GM19455 (cell line): ENCODE measurements at regions not wholly inside any gene's neighbourhood (a gene's known extent, or its start where the extent isn't known, plus 50 kb on each side); places are given as distances from the start of the nearest gene placed in this dataset.
"Not testable (repeated sequence)": the region's sequence is repeated elsewhere in the genome, so short reads cannot be mapped to it uniquely, and the experiment has no call there.

Experiments
- ATAC-seq: cut with Tn5 transposase; IDR thresholded peaks from one replicate; pipeline ENCODE4 v1.9.1; 2021; ENCODE audit not compliant: unreplicated experiment

DNA sequence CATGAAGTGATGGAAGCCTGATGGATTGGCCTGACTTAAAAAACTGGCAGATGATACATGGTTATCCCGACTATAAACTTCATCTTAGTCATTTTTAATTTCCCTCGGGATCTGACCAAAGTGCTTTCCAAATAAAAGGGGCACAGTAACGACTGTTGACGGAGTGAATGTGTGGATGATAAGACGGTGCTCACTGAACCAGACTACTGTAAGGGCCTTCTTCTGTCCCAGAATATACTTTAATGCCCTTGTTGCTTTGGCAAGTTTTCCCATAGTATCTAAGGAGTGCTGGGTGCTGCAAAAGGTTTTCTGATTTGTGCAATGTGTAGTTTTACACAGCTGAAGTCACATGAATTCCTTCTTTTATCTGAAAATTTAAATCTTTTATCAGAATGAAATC, 373.5 kb downstream of the DSEL start:
- ATAC-seq, result no peak

DNA sequence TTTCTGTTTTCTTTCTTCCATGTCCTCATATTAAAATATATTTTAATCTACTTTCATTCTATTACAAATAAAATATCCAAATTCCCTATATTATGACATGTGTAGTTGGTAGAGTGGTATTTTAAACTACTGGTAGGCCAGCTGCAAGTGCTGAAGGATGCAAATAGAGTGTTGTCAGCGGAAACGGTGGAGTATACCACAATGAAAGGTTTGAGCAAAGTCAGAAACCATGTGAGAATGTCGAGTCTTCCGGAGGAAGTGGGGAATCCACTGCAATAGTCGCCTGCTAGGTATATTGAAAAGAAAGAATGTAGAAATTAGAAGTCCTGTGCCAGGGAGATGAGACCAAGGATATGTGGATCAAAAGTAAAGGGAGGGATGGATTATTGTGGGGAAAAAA, 373.9 kb downstream of the DSEL start:
- ATAC-seq, result no peak

- no peak for ATAC-seq
These were observed 376.0 kb downstream of the DSEL start for GRCh38 chr18:67140495-67140894.

DNA sequence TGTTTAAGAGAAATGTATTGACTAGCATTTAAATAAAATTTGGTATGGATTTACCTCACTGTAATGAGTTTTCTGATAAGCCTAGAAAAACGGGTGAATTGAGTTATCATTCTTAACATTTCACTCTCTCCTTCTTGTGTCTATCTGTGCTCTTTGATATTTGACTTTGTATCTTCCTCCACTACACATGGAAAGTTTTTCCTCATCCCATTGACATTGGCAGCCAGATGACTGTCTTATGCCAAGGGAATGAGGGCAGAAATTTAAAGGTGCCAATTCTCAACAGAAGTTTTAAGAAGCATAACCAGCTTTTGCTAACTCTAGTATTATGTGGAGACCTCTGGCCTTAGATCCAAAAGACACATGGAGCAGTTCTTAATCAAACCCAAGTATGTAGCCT, 376.6 kb downstream of the DSEL start:
- no peak for ATAC-seq

DNA sequence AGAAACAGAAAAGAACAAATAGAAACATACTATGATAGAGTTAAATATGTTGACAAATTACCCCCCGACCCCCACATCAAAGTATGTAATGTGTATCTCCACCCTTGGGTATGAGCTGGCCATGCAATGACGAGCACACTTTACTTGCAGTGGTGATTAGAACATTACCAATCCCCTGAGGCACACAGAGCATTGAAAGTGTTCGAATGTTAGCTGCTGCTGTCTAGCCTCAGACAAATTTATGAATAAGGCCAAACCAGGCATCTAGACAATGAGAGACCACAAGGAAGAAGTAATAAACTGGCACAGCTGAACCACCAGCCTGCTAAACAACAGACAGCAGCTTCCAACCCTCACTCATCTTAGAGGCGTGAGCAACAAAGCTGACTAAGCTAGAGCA, 380.5 kb downstream of the DSEL start:
- no peak for ATAC-seq

DNA sequence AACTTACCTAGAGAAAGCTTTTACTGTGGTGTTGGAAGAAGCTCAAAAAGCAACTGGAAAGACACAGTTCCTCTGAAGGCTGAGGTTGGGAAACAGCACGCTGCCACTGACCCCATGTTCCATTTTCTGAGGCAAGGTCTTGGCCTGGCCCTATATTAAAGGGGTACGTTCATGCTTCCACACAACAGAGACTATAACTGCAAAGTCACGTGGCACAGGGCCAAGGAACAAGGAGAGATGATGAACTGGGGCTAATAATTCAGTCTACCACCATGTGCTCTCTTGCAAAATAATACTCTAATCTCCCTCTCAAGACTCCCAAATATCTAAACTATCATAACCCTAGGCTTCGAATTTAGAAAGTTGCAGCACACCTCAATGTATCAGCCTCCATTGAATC, 381.6 kb downstream of the DSEL start:
- no peak for ATAC-seq

GRCh38 chr18:67133669-67134068, 382.9 kb downstream of the DSEL start:
- ATAC-seq, result no peak

DNA sequence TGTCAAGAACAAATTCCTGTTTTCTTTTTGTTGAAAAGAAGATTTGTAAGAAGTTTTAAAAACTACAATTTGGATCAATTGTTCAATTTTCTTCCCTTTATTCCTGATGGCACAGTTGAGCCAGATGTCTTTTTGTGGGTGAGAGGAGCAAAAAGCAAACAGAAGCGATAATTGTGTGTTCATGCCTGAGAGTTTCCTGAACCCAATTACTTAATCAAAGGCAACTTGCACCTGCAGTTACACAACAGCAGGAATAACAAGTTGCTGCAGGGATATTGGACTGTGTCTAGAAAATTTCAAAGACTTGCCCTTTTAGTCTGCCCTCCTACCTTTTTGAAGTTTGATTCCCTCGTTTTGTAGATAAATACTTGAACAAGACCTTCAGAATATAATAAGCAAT, 383.6 kb downstream of the DSEL start:
- ATAC-seq, result no peak

DNA sequence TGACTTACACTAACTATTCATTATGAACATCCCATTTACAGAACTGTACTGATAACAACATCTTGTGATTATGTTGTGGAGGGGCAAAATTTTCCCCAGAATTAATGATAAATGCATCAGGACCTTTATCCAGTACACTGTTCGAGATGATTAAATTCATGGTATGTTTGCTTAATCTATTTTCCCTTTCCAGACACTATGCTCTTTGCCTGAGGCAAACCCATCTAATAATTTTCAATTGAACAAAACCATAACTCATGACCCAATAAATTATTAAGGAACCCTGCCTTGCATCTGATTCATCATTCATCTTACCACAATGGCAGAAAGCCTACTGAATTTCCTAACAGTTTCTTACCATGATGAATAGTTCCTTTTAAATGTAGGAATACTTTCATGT, 385.0 kb downstream of the DSEL start:
- no peak for ATAC-seq

GRCh38 chr18:67126751-67127150, 389.8 kb downstream of the DSEL start:
- not testable (repeated sequence) for ATAC-seq

DNA sequence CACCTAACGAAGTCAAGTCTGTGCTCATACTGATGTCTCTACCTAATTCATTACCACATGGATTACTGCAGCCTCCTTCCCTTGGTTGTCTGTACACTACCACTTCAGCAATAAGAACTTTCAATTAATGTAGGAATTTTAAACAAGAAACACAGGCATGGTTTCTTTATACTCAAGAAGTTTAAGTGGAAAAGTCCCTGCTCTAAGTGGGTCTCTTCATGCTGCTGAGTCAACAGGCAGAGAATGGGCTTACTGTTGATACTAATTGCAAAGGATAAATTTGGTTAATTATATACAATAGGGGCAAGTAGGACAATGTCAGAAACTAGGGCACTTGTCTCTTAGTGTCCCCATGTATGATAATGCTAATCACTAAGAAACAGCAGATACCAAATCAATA, 392.6 kb downstream of the DSEL start:
- no peak for ATAC-seq

GRCh38 chr18:67117804-67118203, 398.7 kb downstream of the DSEL start:
- no peak for ATAC-seq

DNA sequence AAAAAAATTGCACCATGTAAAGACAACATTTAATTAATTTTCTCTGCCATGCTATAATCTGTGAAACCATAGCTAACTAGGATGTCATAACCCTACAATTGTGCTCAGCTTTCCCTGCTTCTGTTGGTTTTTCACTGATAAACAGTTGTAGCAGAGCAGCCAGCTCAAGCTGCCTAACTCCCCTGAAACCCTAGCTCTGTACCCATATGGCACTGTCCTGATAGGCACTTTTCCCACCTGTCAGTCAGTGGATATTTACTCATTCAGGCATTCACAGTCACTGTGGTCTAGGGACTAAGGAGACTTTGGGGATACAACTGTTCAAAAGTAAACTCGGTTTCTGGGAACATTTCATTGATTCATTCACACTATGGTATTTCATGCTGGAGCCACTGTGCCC, 407.0 kb downstream of the DSEL start:
- no peak for ATAC-seq

- ATAC-seq, result no peak
These were observed 407.6 kb downstream of the DSEL start for GRCh38 chr18:67108894-67109293.

DNA sequence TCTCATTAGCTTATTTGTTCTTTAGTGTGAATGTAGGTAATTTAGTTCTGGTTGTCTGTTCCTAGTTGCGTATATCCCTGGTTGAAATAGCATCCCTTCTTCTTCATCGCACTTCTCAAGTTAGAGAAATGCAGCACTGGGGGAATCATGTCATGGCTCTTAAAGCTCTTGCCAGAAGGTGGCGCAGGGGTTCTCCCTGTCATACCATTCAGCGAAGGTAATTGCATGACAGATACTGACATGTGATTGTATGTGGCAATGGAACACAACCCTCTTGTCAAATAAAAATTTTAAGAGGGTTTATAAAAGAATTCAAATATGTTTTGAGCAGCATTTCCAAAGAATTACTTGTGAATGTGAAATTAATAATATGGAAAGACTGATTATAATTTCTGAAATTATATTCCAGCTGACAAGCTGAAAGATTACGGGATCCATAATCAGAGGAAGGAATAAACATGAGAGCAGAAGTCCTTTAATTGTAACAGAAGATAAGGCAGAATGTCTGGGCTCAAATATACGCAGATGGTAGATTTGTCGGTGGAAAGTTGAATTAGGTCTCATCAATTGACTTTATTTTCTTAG, 411.7 kb downstream of the DSEL start:
- ATAC-seq, result peak; percentile 96

GRCh38 chr18:67094123-67094522, 422.4 kb downstream of the DSEL start:
- ATAC-seq, result no peak

GRCh38 chr18:67092141-67092540, 424.4 kb downstream of the DSEL start:
- no peak for ATAC-seq

DNA sequence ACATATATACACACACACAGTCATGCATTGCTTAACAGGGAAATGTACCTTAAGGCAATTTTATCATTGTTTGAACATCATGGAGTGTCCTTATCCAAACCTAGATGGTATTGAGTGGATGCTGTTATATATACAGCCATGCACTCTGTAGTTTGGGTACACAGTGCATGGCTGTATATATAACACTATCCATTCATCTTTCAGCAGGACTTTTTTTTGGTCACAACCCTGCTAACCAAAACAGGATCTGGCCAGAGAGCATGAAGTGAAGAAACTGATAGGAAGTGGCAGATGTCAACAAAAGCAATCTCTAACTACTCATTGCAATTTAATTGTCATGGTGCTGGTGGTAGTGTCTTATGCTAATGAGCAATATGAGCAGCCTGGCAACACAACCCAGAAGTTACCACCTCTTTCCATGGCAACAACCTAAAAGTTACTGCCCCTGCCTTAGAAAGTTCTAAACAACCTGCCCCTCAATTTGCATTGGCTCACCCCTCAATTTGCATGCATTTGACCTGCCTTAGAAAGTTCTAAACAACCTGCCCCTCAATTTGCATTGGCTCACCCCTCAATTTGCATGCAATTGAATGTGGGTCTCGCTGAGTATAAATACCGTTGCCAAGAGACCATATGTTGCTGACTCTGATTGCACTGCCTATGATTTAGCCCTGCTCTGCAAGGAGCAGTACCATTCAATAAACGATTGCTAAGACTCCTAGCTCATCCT, 434.9 kb downstream of the DSEL start:
- ATAC-seq, result no peak

GRCh38 chr18:67080601-67081000, 435.9 kb downstream of the DSEL start:
- ATAC-seq, result no peak

GRCh38 chr18:67074309-67074708, 442.2 kb downstream of the DSEL start:
- no peak for ATAC-seq

- no peak for ATAC-seq
These were observed 443.7 kb downstream of the DSEL start for GRCh38 chr18:67072791-67073190.

- ATAC-seq, result no peak
These were observed 447.9 kb downstream of the DSEL start for GRCh38 chr18:67068608-67069007.

GRCh38 chr18:67047334-67047733, 443.4 kb upstream of the CDH19 start:
- ATAC-seq, result no peak
